SK-N-SH treated with all-trans-retinoic acid at 6 μM for 48 hours (cell line): ENCODE measurements at regions not wholly inside any gene's neighbourhood (a gene's known extent, or its start where the extent isn't known, plus 50 kb on each side); places are given as distances from the start of the nearest gene placed in this dataset.

Experiments used
- ATAC-seq: fragments of 200-7000 bp; cut with Tn5 transposase; 3 replicates; pipeline ENCODE4 v1.9.1; 2020; ENCODE audit warnings: mild to moderate bottlenecking, moderate library complexity
- ARNTL ChIP-seq: fragments of 450-650 bp; formaldehyde crosslinking; IDR thresholded peaks from 2 replicates; pipeline ENCODE4 v1.5.0; 2020; ENCODE audit warnings: low read depth, mild to moderate bottlenecking, moderate library complexity, borderline replicate concordance
- BACH2 ChIP-seq: fragments of 250-450 bp; sonication (Bioruptor Pico); IDR thresholded peaks from 2 replicates; pipeline ENCODE4 v1.9.0; 2021; ENCODE audit warnings: mild to moderate bottlenecking, borderline replicate concordance
- CREB5 ChIP-seq: fragments of 250-450 bp; sonication (Bioruptor Pico); IDR thresholded peaks from 2 replicates; pipeline ENCODE4 v1.5.1; 2020; ENCODE audit warnings: low read depth, mild to moderate bottlenecking, moderate library complexity
- CSDC2 ChIP-seq: fragments of 250-450 bp; sonication (Bioruptor Pico); IDR thresholded peaks from 2 replicates; pipeline ENCODE4 v1.5.0; 2020; ENCODE audit warnings: mild to moderate bottlenecking, moderate library complexity
- CSRNP3 ChIP-seq: fragments of 250-450 bp; sonication (Bioruptor Pico); IDR thresholded peaks from 2 replicates; pipeline ENCODE4 v1.5.1; 2021; ENCODE audit warnings: mild to moderate bottlenecking, moderate library complexity
- GLIS3 ChIP-seq: fragments of 250-450 bp; sonication (Bioruptor Pico); IDR thresholded peaks from 2 replicates; pipeline ENCODE4 v1.5.0; 2020; ENCODE audit warnings: mild to moderate bottlenecking, moderate library complexity
- ISL1 ChIP-seq: fragments of 250-450 bp; sonication (Bioruptor Pico); IDR thresholded peaks from 2 replicates; pipeline ENCODE4 v2.1.2; 2022; ENCODE audit warnings: mild to moderate bottlenecking, moderate library complexity
- OSR1 ChIP-seq: fragments of 250-450 bp; sonication (Bioruptor Pico); IDR thresholded peaks from 2 replicates; pipeline ENCODE4 v1.8.0; 2022; ENCODE audit warnings: moderate library complexity, mild to moderate bottlenecking, inconsistent platforms
- PATZ1 ChIP-seq: fragments of 250-450 bp; sonication (Bioruptor Pico); IDR thresholded peaks from 2 replicates; pipeline ENCODE4 v1.8.0; 2020; ENCODE audit warnings: mild to moderate bottlenecking, moderate library complexity, borderline replicate concordance
- POU6F1 ChIP-seq: fragments of 250-450 bp; sonication (Bioruptor Pico); IDR thresholded peaks from 2 replicates; pipeline ENCODE4 v1.8.0; 2021; ENCODE audit warnings: low read depth, mild to moderate bottlenecking, moderate library complexity, borderline replicate concordance
- PPARA ChIP-seq: fragments of 250-450 bp; sonication (Bioruptor Pico); IDR thresholded peaks from 2 replicates; pipeline ENCODE4 v1.5.0; 2020; ENCODE audit warnings: mild to moderate bottlenecking, borderline replicate concordance
- RARB ChIP-seq: fragments of 250-450 bp; sonication (Bioruptor Pico); IDR thresholded peaks from 2 replicates; pipeline ENCODE4 v1.8.0; 2021; ENCODE audit warnings: mild to moderate bottlenecking, moderate library complexity
- SNAI2 ChIP-seq: fragments of 250-450 bp; sonication (Bioruptor Pico); IDR thresholded peaks from 2 replicates; pipeline ENCODE4 v1.5.0; 2020; ENCODE audit warnings: mild to moderate bottlenecking, moderate library complexity
- TCF4 ChIP-seq: fragments of 250-450 bp; sonication (Bioruptor Pico); IDR thresholded peaks from 2 replicates; pipeline ENCODE4 v1.8.0; 2021; ENCODE audit warnings: mild to moderate bottlenecking, moderate library complexity, borderline replicate concordance
- TOX ChIP-seq: fragments of 250-450 bp; sonication (Bioruptor Pico); IDR thresholded peaks from 2 replicates; pipeline ENCODE4 v1.8.0; 2021; ENCODE audit warnings: mild to moderate bottlenecking, moderate library complexity, borderline replicate concordance
- TSHZ2 ChIP-seq: fragments of 250-450 bp; sonication (Bioruptor Pico); IDR thresholded peaks from 2 replicates; pipeline ENCODE4 v1.5.0; 2020; ENCODE audit warnings: mild to moderate bottlenecking, moderate library complexity
- ZC3H10 ChIP-seq: fragments of 250-450 bp; sonication (Bioruptor Pico); IDR thresholded peaks from 2 replicates; pipeline ENCODE4 v1.5.1; 2021; ENCODE audit warnings: mild to moderate bottlenecking, moderate library complexity
- ZFP3 ChIP-seq: fragments of 250-450 bp; sonication (Bioruptor Pico); IDR thresholded peaks from 2 replicates; pipeline ENCODE4 v1.5.0; 2020; ENCODE audit warnings: mild to moderate bottlenecking, moderate library complexity
- ZFP30 ChIP-seq: fragments of 450-650 bp; formaldehyde crosslinking; IDR thresholded peaks from 2 replicates; pipeline ENCODE4 v1.5.0; 2022; ENCODE audit warnings: mild to moderate bottlenecking, moderate library complexity
- ZNF565 ChIP-seq: fragments of 450-650 bp; formaldehyde crosslinking; conservative IDR thresholded peaks from 2 replicates; pipeline ENCODE4 v1.5.0; 2020; ENCODE audit warnings: low read depth, mild to moderate bottlenecking, moderate library complexity
- ZNF70 ChIP-seq: fragments of 450-650 bp; formaldehyde crosslinking; IDR thresholded peaks from 2 replicates; pipeline ENCODE4 v1.5.0; 2020; ENCODE audit warnings: mild to moderate bottlenecking, moderate library complexity
- ZNF8 ChIP-seq: fragments of 450-650 bp; formaldehyde crosslinking; IDR thresholded peaks from 2 replicates; pipeline ENCODE4 v1.5.0; 2020; ENCODE audit warnings: mild to moderate bottlenecking, moderate library complexity

GRCh38 chr13:24006520-24007248 lies 109.4 kb upstream of the C1QTNF9B start:
- ATAC-seq: no peak
- TF ChIP-seq TOX (CRISPR knock-in tag): no peak
- TF ChIP-seq RARB (CRISPR knock-in tag): no peak
- no peak for TF ChIP-seq TCF4 (CRISPR knock-in tag)
- TF ChIP-seq ZNF70 (CRISPR knock-in tag): no peak
- TF ChIP-seq POU6F1 (CRISPR knock-in tag): no peak
- no peak for TF ChIP-seq CSDC2 (CRISPR knock-in tag)
- TF ChIP-seq CSRNP3 (CRISPR knock-in tag): no peak
- TF ChIP-seq BACH2 (CRISPR knock-in tag): no peak
- TF ChIP-seq TSHZ2 (CRISPR knock-in tag): no peak
- TF ChIP-seq ARNTL (CRISPR knock-in tag): no peak
- no peak for TF ChIP-seq ZFP3 (CRISPR knock-in tag)
- no peak for TF ChIP-seq ISL1
- no peak for TF ChIP-seq SNAI2 (CRISPR knock-in tag)
- no peak for TF ChIP-seq OSR1
- TF ChIP-seq ZNF8 (CRISPR knock-in tag): no peak
- TF ChIP-seq ZFP30 (CRISPR knock-in tag): no peak
- TF ChIP-seq ZC3H10 (CRISPR knock-in tag): no peak
- TF ChIP-seq ZNF565: no peak
- no peak for TF ChIP-seq CREB5 (CRISPR knock-in tag)
- TF ChIP-seq PPARA (CRISPR knock-in tag): no peak

GRCh38 chr13:24007979-24008620 lies 110.8 kb upstream of the C1QTNF9B start:
- ATAC-seq: no peak

More at GRCh38 chr13:24007979-24008620, 110.8 kb upstream of the C1QTNF9B start:
- TF ChIP-seq ZNF565 (no peak), ARNTL (CRISPR knock-in tag) (no peak), TOX (CRISPR knock-in tag) (no peak), ISL1 (no peak), CSDC2 (CRISPR knock-in tag) (no peak), POU6F1 (CRISPR knock-in tag) (no peak), RARB (CRISPR knock-in tag) (no peak), PATZ1 (CRISPR knock-in tag) (no peak), TSHZ2 (CRISPR knock-in tag) (no peak), CREB5 (CRISPR knock-in tag) (no peak), ZNF8 (CRISPR knock-in tag) (no peak), SNAI2 (CRISPR knock-in tag) (no peak), ZFP3 (CRISPR knock-in tag) (no peak), GLIS3 (CRISPR knock-in tag) (no peak), TCF4 (CRISPR knock-in tag) (no peak)
